ENCODE measurements at regions not wholly inside any gene's neighbourhood (a gene's known extent, or its start where the extent isn't known, plus 50 kb on each side); places are given as distances from the start of the nearest gene placed in this dataset.
"Not testable (repeated sequence)": the region's sequence is repeated elsewhere in the genome, so short reads cannot be mapped to it uniquely, and the experiment has no call there.

DNA sequence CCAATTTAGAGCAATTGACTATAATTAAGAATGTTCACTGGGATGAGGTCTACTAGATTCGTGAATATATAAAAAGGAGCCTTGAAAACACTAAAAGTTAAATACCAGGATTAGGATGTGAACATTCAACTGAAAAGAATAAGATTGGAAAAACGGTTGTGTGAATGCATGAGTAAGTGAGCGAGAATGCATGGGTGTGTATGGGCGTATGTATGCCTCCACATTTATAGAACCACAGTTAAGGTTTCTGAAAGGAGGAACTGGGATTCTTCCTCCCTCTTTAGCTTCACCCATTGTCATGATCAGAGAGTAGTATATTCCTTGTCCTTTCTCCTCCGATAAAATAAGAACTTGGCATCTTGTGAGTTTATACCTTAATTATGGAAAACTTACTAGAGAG, 151.1 kb upstream of the UBE2E3 start:
- DNase-seq, result no peak

DNA sequence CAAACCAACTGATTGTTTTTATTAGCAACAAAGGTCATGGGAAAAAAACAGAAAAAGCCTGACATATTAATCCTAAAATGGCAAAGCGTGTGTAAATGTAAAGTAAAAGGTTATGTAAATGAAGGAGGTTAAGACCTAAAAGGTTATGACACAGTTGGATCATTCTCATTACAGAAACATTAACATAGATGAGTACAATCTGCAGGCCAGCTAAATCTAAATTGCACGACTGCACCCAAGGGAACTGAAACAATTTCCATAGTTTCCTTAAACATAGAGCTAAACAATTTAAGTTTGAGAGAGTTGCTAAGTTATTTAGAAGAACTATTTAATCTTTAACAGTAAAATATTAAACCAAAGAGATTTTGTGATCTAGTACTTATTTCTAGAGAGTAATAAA, 151.6 kb upstream of the UBE2E3 start:
- no peak for DNase-seq

DNA sequence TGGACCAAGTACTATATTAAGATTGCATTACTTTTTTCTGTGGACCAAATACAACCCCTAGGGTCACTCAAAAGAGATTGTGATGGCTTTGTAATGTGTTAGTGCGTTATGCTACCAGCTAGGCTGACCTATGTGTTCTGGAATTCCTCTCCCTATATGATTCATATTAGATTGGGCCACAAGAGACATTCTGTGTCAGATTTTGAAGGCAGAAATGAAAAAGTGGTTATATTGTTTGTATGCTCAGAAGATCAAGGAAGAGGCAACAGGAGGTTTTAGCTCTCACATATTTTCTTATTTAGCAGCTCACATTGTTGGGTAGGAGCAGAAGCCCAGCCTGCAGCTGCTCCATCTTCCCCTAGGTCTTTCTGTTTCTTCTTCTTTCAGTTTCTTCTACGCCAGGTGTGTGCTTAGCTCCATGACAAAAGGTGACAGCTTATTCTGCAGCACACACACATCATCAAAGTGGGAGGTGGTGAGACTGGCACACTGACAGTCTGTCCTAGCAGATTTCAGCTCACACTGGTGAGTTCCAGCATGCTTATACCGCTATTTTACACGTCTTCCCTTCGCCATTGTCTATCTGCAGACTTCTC, 156.8 kb upstream of the UBE2E3 start:
- no peak for DNase-seq

DNA sequence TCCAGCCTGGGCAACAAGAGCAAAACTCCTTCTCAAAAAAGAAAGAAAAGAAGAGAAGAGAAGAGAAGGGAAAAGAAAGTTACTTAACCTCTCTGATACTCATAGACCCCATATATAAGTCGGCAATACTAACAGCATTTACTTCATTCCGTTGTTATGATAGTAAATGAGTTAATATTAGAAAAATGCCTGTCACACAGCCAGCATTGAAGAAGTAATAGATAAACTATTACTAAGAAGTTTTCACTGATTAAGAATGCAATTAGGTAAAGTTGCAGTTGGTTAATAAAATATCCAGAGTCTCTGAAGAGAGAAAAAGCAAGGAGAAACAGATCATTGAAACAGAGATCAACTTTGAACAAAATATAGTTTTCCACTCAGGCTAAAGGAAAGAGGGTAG, 161.3 kb upstream of the UBE2E3 start:
- DNase-seq, result no peak

DNA sequence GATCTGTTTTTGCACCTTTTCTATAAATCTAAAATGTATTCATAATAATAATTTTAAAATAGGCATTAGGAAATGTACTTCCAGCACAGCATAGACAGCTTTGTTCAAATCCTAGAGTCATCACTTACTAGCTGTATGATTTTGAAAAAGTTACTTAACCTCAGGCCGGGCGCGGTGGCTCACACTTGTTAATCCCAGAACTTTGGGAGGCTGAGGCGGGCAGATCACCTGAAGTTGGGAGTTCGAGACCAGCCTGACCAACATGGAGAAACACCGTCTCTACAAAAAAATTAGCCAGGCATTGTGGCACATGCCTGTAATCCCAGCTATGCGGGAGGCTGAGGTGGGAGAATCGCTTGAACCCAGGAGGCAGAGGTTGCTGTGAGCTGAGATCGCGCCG, 161.7 kb upstream of the UBE2E3 start:
- not testable (repeated sequence) for DNase-seq

DNA sequence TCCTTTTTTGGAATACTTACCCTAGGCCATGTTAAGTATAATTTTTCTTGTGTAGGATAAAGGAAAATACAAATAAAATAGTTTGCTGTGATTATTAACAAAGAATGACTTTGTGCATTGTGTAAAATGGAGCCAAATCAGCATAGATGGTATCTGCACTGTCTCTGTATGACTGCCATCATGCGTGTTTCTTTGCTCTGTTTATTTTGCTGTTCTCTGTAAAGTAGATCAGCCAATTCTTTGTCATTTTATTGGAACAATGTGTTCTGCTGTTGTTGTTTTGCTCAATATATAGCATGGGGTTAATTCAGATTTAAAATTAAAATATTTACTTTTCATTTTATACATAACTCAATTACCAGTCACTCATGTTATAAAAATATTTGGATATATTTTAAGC, 181.3 kb upstream of the UBE2E3 start:
- DNase-seq, result no peak

DNA sequence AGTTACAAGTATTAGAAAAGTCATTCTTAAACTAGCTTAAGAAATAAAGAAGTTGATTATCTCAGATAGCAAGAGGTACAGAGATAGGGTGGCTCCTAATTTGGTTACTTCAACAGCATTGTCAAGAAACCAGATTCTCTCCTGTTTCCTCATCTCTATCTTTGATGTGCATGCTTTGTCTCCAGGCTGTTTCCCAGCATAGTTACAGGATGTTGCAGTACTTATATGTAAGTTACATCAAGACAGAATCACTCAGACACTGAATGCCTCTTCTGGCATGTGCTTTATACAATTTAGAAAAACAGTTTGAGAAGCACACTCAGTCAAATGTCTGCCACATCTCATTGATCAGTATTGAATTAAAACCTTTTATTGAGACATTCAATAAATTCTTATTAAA, 189.5 kb upstream of the UBE2E3 start:
- DNase-seq, result no peak

DNA sequence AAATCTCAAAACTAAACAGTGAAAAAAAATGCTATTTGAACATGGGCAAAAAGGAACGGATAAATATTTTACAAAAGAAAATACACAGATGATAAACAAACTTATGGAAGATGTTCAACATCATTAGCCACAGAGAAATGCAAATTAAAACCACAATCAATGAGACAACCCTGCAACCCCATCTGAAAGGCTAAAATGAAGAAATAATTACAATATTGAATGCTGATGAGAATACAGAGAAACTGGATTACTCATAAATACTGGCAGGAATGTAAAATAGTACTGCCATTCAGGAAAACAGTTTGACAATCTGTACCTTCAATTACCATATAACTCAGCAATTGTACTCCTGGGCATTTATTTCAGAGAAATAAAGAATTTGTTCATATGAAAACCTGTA, 193.1 kb upstream of the UBE2E3 start:
- DNase-seq, result no peak

DNA sequence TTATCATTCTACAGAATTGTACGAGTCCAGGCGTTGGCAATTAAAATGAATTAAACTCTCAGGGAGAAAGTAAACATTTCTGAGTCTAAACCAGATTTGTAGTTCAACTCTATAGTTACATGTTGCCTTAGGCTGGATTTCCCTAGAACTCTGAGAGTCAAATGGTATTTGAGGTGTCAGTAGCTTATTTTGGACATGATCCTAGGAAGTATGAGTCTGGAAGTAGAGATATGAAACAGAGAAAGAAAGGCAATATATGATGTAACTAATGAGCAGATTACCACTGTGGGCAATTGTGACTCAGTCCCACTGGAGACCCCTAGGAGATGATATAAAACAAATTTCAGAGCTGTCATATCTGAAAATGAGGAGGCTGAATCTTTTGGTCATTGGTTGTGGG, 199.1 kb upstream of the UBE2E3 start:
- DNase-seq, result no peak

DNA sequence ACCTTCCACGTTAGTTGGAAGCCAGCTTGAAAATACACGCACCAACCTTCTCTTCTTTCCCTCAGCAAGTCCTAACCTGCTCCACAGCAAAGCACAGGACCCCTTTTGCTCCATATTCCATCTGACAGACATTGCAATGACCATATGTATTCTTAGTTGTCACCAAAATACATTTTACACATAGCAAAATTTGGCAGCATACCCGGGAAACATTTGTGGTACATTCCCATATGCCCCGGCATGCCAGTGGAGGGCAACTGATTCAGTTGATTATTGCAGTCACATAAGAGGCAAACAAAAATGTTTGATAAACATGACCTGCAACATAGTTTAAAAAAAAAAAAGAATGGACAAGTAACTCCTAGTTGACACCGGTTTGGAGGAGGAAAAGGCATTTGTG, 202.1 kb upstream of the UBE2E3 start:
- no peak for DNase-seq

DNA sequence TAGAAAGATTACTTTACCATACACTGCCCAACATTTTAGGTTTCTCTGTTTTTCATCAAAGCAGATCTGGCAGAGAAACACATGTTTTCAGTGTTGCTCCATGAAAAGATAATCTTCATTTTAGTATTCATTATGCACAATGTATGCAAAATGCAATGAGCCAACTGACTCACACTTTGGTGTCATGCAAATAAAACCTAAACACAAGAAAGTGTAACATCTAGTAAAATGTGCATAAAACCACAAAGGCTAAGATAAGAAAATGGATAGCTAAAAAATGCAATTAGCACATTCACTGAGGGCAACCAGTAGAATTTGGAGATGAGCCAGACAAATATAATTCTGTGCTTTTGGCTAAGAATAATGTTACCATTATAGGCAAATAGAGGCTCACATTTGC, 203.5 kb upstream of the UBE2E3 start:
- DNase-seq, result no peak

DNA sequence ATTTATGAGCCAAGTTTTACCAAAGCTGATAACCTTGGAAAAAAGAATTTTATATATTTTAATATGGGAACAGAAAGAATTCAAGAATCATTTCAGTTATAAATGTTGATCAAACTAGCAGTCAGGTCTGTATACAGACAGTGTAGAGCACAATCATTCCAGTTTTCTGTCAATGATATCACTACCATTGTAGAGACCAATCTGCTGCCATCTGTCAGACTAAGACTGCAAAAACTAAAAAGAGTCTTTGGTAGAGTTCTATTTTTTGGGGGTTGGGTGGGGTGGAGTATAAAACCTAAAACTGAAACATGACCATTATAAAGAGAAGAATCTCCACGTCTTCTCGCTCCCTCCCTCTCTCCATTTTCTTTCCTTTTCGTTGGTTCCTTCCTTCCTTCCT, 204.7 kb upstream of the UBE2E3 start:
- no peak for DNase-seq

DNA sequence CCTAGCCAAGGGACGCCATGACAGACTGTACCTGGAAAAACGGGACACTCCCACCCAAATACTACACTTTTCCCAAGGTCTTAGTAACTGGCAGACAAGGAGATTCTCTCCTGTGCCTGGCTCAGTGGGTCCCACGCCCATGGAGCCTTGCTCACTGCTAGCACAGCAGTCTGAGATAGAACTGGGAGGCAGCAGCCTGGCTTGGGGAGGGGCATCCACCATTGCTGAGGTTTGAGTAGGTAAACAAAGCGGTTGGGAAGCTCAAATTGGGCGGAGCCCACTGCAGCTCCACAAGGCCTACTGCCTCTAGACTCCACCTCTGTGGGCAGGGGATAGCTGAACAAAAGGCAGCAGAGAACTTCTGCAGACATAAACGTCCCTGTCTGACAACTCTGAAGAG, 215.1 kb upstream of the UBE2E3 start:
- not testable (repeated sequence) for DNase-seq

DNA sequence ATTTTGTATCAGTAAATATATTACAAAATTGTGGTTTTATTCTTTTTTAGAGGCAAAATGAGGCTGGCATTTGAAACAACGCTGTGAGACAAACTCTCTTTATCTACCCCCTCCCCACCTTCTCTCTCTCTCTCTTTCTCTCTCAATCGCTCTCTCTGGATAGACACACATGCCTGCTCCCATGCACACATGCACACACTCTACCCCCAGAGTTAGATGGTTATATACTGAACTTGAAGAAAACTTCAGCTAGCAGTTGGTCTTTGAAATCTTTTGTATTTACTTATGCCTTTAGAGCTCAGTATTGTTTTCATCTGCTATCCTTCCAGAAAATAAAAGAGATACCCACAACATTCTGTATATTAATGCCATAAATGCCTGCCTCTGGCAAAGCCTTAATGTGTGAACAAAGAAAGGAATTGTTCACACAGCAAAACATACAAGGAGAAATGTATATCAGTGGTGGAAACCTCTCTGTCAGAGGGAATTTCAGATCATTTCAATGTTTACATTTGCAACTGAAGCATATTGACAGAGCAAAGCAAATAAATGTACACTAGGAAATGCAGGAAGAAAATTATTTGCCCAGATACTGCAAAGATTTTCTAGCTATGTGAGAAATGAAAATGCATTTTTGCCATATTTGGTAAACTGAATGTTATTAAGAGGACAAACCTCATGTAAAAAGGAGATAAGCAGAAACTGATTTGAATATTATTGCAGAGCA, 217.0 kb upstream of the UBE2E3 start:
- no peak for DNase-seq

DNA sequence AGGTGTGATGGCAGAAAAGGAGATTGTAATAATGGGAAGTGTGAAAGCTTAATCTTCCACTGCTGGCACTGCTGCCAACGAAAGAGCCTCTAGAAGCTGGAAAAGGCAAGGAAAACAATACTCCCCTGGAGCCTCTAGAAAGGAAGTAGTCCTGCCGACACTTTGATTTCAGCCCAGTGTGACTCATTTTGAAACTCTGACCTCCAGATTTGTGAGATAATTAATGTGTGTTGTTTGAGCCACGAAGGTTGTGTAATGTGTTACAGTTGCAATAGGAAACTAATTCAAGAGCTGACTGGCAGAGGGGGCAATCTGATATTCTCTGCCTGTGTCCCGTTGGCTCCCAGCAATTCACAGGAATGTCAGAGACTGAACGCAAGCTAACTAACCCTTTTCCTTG, 219.2 kb upstream of the UBE2E3 start:
- DNase-seq, result no peak

DNA sequence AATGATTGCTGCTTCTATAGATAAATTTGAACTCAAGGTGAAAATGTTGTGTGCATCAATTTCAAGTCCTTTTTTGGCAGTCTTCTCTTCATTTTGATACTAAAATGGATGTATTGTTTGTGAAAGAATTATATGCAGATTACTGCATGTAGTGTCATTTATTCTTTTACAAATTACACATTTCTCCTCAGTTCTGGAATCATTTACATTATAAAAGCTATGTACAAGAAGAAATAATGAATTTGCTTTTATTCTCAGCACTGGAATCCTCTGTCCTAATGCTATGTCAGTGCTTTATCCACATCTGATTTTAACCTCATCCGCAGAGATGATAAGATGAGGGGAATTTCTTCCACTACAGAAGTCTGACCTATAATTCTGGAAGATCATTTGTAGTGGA, 220.8 kb upstream of the UBE2E3 start:
- no peak for DNase-seq

DNA sequence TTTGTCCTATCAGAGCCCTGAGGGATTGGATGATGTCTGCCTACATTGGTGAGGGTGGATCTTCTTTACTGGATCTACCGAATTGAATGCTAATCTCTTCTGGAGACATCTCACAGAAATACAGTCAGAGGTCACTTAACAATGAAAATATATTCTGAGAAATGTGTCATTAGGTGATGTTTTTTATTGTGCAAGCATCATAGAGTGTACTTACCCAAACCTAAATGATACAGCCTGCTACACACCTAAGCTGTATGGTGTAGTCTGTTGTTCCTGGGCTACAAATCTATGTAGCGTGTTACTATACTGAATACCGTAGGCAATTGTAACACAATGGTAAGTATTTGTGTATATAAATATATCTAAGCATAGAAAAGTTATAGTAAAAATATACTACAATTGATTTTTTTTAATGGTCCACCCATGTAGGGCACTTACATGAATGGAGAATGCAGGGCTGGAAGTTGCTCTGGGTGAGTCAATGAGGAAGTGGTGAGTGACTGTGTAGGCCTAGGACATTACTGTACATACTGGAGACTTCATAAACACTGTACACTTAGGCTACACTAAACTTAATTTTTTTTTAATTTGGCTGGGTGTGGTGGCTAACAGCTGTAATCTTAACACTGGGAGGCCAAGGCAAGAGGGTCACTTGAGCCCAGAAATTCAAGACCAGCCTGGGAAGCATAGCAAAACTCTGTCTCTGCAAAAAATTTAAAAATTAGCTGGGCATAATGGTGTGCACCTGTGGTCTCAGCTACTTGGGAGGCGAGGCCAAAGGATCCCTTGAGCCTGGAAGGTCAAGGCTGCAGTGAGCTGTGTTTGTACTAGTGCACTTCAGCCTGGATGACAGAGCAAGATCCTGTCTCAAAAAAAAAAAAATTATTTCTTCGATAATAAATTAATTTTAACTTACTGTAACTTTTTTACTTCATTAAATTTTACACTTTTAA, 226.3 kb upstream of the UBE2E3 start:
- DNase-seq, result no peak

DNA sequence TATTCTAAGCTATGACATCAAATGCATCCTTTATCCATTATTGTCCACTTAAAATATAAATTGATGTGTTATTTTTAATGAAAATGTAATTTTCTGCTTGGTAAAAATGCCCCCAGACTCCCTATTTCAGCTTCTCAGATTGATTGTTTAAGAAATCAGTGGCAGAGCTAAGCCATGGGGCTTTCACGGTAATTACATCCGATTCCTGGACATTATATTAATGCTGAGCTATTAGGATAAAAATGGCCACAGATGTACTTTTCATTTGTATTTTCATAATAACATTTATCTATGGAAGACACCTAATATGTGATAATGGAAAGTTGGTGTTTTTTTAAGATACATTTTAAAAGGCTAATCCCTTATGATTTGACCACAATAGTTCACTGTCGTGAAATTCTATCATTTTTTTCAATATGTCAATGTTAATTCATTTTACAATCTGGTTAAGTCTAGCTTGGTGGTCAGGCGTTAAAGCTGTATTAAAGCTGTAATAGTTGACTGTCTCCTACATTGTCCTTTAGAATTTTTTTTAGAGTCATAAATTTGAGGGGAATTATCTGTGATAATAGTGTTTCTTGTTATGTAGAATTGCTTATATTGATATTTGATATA, 229.0 kb upstream of the UBE2E3 start:
- no peak for DNase-seq

DNA sequence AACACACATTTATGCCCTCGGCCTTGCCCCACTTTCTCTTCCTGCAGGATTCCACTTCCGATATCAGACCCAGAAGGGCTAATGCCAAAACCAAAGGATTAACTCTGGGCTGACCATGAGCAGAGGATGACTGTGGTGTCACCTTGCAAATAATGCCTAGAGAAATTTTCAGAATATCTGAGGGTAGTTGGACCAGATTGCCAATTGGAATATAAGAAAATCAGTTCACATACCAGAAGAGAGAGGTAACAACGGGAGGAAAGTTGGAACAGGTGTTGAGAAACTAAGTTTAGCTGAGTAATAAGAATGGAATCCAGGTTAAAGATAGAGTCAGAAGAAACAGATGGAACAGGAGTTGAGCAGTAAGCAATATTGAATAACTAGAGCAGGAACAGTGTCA, 232.7 kb upstream of the UBE2E3 start:
- no peak for DNase-seq

DNA sequence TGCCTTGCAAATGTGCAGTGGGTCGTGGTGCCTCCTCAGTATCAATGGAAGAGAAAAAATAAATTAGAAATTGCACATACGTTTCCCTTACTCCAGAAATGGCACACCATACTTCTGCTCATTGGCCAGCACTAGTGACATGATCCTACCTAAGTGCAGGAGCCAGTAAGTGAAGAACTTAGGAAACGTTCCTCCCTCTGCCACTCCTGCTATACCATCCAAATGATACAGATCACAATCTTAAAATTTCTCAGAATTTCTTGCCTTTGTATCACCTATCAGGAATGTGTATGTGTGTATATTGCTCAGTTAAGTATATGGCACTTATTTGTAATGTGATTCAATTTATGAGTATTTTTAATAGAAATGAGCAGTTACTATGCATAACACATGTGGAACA, 237.0 kb upstream of the UBE2E3 start:
- DNase-seq, result no peak

DNA sequence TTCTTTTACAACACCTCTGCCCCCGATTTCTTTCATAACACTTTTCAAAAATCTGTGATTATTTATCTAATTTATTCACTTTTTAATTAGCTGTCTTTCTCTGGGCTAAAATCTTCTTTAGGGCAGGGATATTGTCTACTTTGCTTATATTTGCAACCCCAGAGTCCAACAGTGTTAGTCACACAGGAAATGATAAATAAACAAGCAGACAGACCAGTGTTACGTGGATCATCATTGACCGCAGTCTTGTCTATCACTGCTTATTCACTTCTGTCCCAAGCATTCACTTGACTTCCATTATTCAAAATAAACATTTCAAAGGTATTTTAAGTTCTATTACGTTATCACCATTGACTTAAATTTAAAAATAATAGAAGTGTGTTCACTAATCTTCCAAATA, 237.6 kb upstream of the UBE2E3 start:
- DNase-seq, result no peak

DNA sequence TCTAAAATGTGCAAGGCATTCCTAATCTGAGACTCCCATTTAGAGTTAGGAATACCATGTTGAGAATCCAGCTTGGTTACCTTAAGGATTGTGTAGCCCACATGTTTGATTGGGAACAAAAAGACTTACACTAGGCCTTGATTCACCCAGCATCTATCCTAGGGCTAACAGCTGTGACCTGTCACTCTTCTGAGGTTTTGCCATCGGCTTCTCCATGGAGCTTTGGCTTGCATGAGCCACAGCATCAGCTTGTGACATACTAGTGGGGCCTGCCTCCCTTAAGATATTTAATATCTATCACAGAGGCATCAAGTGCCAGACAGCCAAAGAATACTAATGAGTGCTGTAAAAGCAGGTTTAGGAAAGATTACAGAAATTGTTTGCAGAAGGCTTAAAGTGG, 241.3 kb upstream of the UBE2E3 start:
- no peak for DNase-seq

DNA sequence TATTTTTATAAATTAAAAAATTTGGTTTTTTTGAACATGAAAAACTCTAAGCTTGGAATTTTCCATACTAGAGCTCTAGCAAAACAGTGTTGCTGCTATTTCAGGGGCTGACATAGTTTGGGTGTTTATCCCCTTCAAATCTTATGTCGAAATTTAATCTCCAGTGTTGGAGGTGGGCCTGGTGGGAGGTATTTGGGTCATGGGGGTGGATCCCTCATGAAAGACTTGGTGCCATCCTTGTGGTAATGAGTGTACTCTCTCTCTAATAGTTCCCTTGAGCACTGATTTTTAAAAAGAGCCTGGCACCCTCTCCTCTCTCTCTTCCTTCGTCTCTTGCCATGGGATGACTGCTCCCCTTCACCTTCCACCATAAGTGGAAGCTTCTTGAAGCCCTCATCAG, 244.6 kb upstream of the UBE2E3 start:
- no peak for DNase-seq

DNA sequence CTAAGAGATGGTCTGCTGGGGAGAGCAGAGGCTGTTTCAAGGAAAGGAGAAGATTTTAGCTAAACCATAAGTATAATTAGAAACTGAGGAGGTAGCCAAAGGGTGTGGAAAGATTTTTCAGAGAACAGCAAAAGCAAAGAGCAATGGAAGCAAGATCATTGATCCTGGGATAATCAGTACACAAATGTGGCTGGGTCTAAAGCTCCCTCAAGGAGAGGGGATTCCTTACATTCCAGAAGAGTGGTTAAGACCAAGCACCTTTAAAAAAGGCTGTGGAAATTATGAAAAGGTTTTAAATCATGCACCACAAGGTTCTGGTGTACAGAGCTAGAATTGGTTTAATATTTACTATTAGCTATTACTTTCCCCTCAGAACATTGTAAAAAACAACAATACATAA, 246.0 kb upstream of the UBE2E3 start:
- DNase-seq, result no peak

Measured in T1000 (cell line).